ENCODE measurements at regions not wholly inside any gene's neighbourhood (a gene's known extent, or its start where the extent isn't known, plus 50 kb on each side); places are given as distances from the start of the nearest gene placed in this dataset.
A peak's percentile ranks its signal among the peaks of the same experiment; 100 is the strongest.

DNA sequence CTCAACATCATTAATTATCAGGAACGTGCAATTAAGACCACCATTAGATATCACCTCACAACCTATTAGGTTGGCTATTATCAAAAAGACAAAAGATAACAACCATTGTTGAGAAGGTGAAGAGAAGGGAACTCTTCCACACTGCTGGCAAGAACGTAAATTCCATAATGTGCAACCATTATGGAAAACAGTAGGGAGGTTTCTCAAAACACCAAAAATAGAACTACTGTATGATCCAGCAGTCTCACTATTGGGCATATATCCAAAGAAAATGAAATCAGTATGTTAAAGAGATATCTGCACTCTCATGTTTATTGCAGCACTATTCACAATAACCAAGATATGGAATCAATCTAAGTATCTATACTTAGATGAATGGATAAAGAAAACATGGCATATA, 51.6 kb upstream of the OR4E1 start:
- H3K27ac ChIP-seq: no peak overlapping the region
- WGBS, 2 donors: 61 to 63% methylated on average over 2 of the region's 2 CpGs
- no peak overlapping the region for H3K4me3 ChIP-seq
- intact Hi-C loops (cut with DNase I; ENCODE audit: low total_unique reads): no loop called here
- no peak for TF ChIP-seq POLR2A (IDR thresholded peaks at IDR 0.05)
- no peak for TF ChIP-seq CTCF (IDR thresholded peaks at IDR 0.05)
- no peaks in the 10 kb centered on the region for H3K27me3 ChIP-seq
- H3K36me3 ChIP-seq (ENCODE audit: low read depth, missing control alignments): no peaks in the 10 kb centered on the region
- no peaks in the 10 kb centered on the region for H3K4me1 ChIP-seq
- no peak for DNase-seq
- no peaks in the 10 kb centered on the region for H3K9me3 ChIP-seq

DNA sequence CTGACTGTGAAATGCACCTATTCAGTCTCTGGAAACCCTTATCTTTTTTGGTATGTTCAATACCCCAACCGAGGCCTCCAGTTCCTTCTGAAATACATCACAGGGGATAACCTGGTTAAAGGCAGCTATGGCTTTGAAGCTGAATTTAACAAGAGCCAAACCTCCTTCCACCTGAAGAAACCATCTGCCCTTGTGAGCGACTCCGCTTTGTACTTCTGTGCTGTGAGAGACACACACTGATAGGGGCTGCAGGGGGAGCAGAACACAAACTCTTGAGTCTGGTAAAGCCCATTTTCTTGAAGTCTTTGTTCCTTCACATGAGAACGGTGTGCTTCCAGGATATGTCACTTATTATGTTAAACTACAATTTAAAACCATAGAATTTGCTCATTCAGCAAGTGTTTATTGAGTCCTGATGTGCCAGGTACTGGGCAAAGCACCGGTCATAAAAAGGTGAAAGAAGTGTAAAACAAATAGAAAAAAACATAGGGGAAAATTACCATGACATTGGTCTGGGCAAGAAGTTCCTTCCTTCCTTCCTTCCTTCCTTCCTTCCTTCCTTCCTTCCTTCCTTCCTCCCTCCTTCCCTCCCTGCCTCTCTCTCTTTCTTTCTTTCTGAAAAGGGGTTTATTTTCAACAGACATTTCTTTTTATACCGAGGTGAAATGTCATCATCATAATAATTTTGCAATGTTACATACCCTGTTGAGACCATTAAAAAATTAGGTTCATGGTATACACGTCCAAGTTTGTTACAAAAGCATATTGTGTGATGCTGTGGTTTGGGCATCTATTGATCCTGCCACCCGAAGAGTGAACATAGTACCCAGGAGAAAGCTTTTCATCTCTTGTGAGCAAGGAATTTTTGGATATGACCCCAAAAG, 50.7 kb upstream of the OR4E1 start:
- H3K27me3 ChIP-seq: no peaks in the 10 kb centered on the region
- no peak overlapping the region for H3K4me3 ChIP-seq
- H3K27ac ChIP-seq: no peak overlapping the region
- no peaks in the 10 kb centered on the region for H3K36me3 ChIP-seq (ENCODE audit: low read depth, missing control alignments)
- WGBS, 2 donors: 68 to 73% methylated on average over 8 of the region's 8 CpGs
- no peak for TF ChIP-seq CTCF (IDR thresholded peaks at IDR 0.05)
- no peak for TF ChIP-seq POLR2A (IDR thresholded peaks at IDR 0.05)
- intact Hi-C loops (cut with DNase I; ENCODE audit: low total_unique reads): no loop called here
- DNase-seq: no peak
- H3K9me3 ChIP-seq: no peaks in the 10 kb centered on the region
- no peaks in the 10 kb centered on the region for H3K4me1 ChIP-seq

DNA sequence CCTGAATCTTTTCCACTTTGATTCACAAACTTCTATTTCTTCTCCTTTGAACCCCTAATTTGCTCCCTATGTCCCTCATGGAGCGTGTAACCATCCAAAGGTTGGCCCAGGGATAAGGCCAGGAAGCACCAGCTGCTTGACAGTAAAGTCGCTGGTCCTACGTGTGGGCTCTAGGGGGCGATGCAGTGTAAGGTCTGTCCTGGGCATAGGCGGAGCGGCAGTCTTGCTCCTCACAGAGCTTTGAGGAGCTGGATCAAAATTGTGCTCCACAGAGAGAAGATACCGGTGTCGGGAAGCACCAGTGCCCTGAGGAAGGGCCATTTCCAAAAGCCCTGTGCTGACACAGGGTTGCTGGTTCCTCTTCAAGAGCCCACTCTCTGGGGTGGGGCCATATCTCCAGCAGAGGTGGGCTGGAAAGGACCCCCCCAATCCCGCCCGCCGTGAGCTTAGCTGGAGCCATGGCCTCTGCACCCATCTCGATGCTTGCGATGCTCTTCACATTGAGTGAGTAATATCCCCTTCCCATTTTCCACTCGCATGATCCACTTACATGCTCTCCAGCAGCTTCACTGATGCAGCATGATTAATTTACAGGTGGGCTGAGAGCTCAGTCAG, 49.9 kb upstream of the OR4E1 start:
- no peaks in the 10 kb centered on the region for H3K27me3 ChIP-seq
- peak; percentile 67 for DNase-seq
- TF ChIP-seq POLR2A (IDR thresholded peaks at IDR 0.05) (no peak), CTCF (IDR thresholded peaks at IDR 0.05) (no peak)
- intact Hi-C loops (cut with DNase I; ENCODE audit: low total_unique reads): no loop called here
- H3K4me3 ChIP-seq: peak overlapping the region in 1 of 2 donors; percentile 33
- no peaks in the 10 kb centered on the region for H3K4me1 ChIP-seq
- no peak overlapping the region for H3K27ac ChIP-seq
- H3K36me3 ChIP-seq (ENCODE audit: low read depth, missing control alignments): no peaks in the 10 kb centered on the region
- 42 to 46% methylated on average over 13 to 14 of the region's 14 CpGs for WGBS, 2 donors
- no peaks in the 10 kb centered on the region for H3K9me3 ChIP-seq

Small RNAs in the stretch of these regions (small RNA-seq; reads per million reads assigned to genes)
- gene AC245505.1 (0 reads per million in 2 donors), gene TRAJ30 (0 reads per million in 2 donors), gene TRAJ31 (0 reads per million in 2 donors), gene TRAJ32 (0 reads per million in 2 donors), gene TRAJ33 (0 reads per million in 2 donors), gene TRAJ34 (0 reads per million in 2 donors), gene TRAJ35 (0 reads per million in 2 donors), gene TRAJ36 (0 reads per million in 2 donors), gene TRAJ37 (0 reads per million in 2 donors), gene TRAJ38 (0 reads per million in 2 donors), gene TRAJ39 (0 reads per million in 2 donors), gene TRAJ40 (0 reads per million in 2 donors), gene TRAJ41 (0 reads per million in 2 donors), gene TRAJ42 (0 reads per million in 2 donors), gene TRAJ43 (0 reads per million in 2 donors), gene TRAJ44 (0 reads per million in 2 donors), gene TRAJ45 (0 reads per million in 2 donors), gene TRAJ46 (0 reads per million in 2 donors), gene TRAJ47 (0 reads per million in 2 donors), gene TRAJ48 (0 reads per million in 2 donors), gene TRAJ49 (0 reads per million in 2 donors), gene TRAJ50 (0 reads per million in 2 donors), gene TRAJ51 (0 reads per million in 2 donors), gene TRAJ52 (0 reads per million in 2 donors), gene TRAJ53 (0 reads per million in 2 donors), gene TRAJ54 (0 reads per million in 2 donors), gene TRAJ55 (0 reads per million in 2 donors), gene TRAJ56 (0 reads per million in 2 donors), gene TRAJ57 (0 reads per million in 2 donors), gene TRAJ58 (0 reads per million in 2 donors), gene TRAJ59 (0 reads per million in 2 donors), gene TRAJ60 (0 reads per million in 2 donors), gene TRAJ61 (0 reads per million in 2 donors), gene TRAV15 (0 reads per million in 2 donors), gene TRDD1 (0 reads per million in 2 donors), gene TRDD2 (0 reads per million in 2 donors), gene TRDD3 (0 reads per million in 2 donors), gene TRDJ1 (0 reads per million in 2 donors), gene TRDJ2 (0 reads per million in 2 donors), gene TRDJ3 (0 reads per million in 2 donors), gene TRDJ4 (0 reads per million in 2 donors), gene TRDV1 (0 reads per million in 2 donors)
